ENCODE measurements at regions not wholly inside any gene's neighbourhood (a gene's known extent, or its start where the extent isn't known, plus 50 kb on each side); places are given as distances from the start of the nearest gene placed in this dataset.

DNA sequence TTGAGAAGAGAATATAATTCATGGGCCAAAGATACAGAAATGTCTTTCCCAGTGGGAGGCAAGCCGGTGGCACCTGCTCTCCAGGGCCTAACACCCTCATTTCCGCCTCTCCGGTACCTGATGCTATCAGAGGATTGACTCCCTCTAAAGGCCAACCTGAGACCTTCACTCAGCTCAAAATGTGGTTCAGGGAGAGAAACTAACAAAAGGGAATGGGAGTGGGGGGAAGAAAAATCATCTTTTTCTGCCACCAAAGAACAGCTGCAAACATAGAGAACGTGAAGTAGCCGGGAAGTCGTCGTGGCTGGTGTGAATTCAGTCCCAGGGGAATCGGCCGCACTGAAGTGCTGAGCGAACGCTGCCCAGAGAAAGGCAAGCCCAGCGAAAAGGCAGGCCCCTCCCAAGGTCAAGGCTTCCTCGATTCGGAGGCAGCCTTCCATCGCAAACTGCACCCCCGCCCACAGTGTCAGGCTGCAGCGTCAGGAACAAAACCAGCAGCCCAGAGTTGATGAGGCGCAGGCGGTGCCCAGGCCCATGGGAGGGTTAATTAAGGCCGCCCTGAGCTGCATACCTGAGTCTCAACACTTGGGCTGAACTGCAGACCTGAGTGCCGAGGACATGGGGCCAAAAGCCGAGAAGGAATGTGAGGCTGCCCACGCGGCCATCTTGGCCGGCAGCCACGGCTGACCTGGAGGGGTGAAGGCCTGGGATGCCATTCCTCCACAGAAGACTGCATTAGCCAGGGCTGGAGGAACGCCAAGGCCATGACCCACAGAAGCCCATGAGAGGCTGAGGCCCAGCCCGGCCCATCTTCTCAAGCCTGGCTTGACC, 160.2 kb downstream of the PSMG1 start:
- DNase-seq (ENCODE audit: low spot score), result no peak

DNA sequence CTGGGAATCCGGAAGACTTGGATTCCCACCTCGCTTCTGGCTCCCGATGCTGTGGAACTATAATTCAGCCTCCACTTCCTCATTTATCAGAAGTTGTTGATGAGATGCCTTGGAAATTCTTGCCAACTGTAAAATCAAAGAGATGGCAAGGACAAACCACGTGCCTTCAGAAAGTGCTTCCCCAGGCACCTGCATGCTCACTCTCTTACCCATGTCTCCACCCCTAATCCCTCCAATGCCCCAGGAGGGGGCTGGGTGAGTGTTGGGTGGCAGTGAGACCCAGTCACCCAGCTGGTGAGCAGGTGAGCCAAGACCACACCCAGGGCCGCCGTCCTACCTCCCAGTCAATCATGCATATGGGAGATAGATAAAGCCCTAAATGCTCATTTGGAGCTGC, 160.8 kb downstream of the PSMG1 start:
- DNase-seq (ENCODE audit: low spot score), result no peak

DNA sequence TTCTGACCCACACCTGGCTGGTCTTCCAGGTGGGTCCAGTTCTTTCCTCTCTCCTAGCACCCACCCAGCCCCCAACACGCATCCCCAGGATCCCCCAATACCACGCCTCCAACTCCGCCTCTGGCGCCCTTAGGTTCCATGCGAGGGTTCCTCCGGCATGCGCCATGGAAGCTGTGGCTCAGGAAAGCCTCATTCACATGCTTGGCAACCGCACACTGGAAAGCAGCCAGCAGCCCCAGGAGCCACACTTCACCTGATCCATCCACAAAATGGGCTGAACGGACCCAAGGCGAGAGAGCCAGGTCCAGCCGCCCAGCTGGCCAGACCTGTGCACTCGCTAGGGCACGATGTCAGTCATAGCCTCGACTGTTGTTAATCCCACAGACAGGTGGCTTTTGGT, 161.2 kb downstream of the PSMG1 start:
- DNase-seq (ENCODE audit: low spot score), result no peak

DNA sequence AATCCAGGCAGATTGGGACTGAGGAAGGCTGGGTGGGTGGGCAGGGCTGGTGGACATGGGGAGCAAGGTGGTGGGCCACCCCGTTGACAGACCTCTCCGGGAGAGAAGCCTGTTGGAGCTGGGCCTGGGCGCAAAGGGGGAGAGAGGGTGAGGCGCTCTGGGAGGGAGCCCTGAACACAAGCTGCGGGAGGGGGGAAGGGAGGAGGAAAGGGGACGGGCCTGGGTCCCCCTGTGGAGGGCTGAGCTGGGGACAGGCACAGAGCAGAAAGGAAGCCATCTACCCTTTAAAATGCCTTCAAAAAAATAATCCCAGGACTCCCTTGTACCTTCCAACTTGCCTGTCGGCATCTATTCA, 161.8 kb downstream of the PSMG1 start:
- no peak for DNase-seq (ENCODE audit: low spot score)

DNA sequence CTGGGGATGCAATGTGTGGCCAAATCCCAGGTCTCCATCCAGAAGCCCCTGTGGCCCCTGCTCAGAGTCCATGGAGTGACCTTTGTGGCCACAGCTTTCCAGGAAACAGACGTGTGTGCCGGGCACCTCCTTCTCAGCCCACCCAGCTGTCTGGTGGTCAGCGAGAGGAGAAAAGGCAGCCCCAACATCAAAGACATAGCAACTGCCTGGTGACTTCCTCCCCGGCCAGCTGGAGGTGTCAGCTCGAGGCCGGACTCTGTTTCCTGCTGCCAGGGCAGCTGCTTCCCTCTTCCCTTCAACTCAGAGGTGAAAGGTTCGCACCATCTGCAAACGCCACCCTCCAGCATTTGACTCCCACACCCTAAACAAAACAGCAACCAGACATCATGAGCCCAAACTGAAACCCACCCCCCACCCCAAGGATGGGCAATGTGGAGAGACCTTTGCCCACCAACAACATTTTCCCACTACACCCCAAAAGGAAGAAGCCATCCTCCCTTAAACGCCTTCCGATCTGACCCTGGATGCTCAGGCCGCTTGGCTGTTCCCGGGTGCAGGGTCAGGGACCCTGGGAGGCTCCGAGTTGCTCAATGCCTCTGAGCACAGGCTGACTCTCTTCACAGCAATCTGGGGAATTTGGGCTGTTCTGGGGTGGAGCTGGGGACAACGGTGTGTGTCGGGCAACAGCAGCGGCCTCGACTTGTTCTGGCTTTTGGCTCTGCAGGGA, 162.3 kb downstream of the PSMG1 start:
- no peak for DNase-seq (ENCODE audit: low spot score)

DNA sequence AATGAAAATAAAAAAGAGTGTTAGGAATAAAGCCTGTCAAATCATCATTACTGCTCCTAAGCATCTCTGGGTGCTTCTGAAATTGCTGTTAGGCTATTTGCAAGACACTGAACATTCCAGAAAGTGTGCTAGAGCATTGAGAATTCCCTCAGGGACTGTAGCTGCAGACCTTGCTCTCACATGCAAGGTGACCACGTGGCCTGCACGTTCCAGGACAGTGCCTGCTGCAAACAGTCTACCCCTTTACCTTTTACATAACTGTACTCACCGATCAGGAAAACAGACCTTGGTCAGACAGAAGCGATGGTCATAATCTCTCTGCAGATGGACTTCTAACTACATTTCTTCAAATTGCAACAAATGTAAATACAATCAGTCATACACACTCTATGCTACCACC, 164.5 kb downstream of the PSMG1 start:
- DNase-seq (ENCODE audit: low spot score), result no peak

DNA sequence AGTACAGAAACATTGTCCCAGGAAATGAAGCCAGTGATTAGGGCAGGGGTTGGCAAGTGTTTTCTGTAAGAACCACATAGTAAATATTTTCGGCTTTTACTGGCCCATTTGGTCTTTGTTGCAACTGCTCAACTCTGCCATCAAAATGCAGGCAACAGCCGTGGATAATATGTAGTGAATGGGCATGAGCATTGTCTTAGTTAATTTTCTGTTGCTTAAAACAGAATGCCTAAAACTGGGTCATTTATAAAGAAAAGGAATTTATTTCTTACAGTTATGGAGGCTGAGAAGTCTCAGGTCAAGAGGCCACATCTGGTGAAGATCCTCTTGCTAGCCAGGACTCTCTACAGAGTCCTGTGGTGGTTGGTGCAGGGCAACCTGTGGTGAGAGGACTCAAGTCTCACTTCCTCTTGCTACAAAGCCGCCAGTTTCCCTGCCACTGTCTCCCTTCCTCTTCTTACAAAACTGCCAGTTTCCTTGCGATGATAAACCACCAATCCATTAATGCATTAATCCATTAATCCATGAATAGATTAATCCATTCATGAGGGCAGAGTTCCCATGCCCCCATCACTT, 166.4 kb downstream of the PSMG1 start:
- peak; percentile 54 for DNase-seq (ENCODE audit: low spot score)

DNA sequence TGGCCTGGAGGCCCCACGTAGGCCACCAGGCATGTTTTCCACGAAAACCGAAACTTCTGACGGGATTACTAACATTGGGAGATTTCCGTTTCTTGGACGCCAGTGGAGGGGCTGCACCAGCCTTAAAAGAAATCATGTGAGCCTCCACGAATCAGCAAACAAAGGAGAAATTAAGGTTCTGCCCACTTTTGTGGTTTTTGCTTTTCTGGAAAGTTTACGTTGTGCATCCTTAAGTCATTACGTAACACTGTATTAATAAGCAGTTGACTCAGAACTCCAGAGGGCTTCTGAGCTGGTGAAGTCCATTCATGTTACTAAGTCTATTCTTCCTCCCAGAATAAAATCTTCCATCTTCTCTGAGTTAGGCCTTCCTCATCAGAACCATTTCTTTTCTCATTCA, 168.5 kb downstream of the PSMG1 start:
- no peak for DNase-seq (ENCODE audit: low spot score)

DNA sequence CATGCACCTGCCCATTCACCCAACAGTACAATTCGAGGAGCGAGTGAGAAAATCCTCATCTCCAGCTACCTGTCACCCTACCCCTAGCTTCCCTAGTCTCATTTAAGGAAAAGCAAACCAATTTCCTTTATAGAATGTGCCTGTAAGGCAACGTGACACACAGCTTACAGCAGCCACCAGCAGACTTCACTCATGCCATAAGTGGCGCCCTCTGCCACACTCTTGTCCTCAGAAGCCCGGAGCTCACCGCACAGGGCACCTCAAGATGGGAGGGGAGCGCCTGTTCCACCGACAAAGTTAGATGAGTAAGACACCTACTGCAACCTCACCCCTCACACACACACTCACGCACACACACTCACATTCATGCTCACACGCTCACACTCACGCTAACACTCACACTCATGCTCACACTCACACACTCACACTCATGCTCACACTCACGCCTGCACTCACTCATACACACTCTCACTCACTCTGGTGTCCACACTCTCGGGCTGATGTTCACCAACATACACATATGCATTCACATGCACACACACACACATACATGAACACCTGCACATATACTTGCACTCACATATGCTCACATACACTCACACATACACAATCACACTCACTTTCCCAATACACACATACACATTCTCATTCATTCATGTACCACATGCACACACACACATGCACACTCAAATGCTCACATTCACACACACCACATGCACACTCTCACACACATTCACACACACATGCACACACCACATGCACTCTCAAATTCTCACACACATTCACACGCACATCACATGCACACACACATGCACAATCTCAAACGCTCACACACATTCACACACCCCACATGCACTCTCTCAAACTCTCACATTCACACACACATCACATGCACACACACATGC, 170.7 kb downstream of the PSMG1 start:
- no peak for DNase-seq (ENCODE audit: low spot score)

DNA sequence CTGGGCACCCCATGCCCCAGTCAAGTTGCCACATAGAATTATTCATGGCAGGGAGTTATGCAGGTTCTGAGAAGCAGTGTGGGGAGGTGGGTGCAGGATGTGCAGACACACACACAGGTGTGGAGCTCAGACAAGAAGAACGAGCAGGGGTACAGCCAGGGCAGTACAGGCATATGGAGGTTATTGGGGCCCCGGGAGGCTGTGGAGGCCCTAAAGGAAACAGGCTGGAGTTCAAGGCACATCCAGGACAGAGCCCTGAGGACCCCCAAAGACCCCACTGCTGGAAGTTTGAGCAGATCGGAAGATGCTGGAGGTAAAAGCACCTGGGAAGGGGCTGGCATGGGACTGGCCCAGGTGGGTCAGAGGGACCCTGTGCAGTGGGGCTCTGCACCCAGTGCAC, 171.3 kb downstream of the PSMG1 start:
- DNase-seq (ENCODE audit: low spot score), result no peak

DNA sequence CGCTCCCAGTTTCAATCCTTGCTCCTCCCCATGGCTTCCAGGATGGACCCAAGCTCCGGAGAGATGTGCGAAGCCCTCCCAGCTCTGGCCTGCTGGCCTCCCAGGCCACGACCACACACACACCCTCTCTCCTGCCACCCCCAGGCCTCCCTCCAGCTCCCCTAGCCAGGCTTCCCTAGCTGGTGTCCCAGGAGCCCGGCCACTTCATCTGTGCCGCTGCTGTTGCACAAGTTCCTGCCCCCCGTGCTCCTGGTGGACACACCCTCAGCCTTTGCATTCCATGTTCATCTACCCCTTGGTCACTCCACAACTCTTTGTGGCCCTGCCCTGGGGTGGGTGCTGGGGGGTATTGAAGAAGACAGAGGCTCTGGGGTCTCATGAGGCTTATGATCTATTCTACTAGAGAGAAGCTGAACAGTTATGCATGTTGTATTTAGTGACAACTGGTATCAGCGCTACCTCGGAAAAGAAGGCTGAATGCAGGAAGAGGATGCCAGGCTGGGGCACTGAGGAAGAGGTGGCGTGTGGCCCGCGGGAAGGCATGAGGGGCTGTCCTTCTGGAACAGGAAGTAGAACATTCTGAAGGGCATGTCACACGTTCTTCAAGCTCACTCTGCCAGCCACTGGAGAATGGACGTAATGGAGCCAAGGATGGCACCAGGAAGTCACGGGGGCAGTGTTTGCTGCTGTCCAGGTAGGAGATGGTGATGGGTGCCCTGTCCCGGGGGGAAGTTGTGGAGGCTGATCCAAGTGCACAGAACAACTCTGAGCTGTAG, 172.4 kb downstream of the PSMG1 start:
- DNase-seq (ENCODE audit: low spot score), result no peak

DNA sequence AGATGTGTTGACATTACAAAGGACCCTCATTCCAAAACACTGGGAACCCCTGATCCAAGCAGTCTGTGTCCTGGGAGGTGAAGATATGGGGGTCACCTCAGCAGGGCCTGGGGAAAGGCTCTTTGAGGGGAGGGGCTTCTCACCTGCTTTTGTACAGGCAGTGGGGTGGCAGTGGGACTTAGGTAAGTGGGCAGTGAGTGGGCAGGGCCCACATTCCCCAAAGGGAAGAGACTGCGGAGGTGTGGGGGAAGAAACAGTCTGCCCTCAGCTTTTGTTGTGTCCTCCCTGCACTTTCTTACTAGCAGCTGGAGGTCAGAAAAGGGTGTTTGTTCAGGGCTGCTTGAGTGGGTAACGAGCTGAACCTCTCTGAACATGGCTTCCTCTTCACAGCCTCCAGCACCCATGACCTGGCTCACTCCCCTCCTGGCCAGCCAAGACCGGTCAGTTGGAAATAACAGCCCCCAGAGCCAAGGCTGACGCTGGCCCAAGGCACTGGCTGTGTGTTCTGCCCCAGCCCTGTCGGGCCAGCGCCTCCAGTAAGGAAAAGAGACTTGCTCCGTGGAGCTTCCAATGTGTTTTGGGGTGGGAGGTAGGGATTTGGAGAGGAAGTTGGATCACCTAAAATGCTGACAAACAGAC, 173.5 kb downstream of the PSMG1 start:
- peak; percentile 29 for DNase-seq (ENCODE audit: low spot score)

DNA sequence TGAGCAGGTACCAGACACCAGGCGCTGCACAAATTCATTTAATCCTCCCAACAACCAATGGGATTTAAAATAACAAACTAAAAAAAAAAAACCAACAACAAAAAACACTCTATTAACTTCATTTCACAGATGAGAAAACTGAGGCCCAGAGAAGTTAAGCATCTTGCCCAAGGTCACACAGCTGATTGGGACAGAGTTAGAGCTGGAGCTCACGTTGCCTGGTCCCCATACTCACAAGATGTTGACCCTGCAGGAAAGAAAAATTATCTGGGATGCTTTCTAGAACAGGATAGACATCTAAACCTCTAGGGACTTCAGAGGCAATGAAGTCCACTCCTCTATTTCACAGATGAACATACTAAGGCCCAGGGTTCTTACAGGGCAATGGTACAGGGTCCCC, 175.3 kb downstream of the PSMG1 start:
- DNase-seq (ENCODE audit: low spot score), result no peak

DNA sequence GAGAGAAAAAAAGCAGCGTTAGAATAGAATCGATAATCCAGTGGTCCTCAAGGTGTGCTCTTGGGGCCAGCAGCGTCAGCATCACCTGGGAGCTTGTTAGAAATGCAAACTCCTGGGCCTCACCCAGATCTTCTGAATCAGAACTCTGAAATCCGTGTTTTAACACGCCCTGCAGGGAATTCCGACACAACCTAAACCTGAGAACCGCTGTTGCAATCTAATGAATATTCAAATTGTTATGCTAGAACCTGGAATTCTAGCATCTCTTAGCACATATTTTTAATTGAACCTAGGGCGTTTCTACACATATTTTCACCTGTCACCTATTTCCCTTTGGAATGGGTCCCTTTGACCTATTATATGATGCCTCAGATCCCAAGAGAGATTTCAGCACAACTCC, 175.7 kb downstream of the PSMG1 start:
- no peak for DNase-seq (ENCODE audit: low spot score)

DNA sequence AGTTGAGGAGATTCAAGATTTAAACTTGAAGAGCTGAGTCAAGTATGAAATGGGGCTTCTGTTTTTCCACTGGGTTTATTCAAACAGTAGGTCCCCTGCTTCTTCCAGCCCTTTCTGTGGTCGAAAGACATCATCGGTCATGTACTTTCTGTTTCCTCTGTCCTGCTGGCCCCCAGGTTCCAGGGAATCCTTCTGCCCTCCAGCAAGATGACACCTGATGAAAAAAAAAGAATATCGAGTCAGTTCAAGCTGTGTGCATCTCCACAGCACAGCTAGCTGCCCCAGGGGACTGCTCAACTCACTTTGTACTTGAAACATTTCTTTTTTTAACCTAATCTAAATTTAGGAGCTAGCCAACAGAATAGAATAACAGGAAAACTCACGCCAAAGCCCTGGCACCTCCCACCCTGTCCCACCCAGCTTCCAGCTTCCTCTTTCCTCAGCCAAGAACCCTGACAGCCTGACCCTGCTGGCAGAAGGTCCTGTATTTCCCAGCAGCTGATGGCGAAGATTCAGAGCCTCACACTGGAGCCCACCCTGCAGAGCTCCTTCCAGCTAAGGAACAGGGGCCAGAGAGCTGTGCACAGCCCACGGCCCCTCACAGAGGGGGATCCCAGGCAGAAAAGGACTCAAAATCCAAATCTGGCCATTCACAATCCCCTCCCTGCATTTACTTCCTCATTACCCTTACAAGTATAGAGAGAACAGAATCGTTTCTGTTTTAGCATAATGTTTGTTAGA, 176.5 kb downstream of the PSMG1 start:
- DNase-seq (ENCODE audit: low spot score), result peak; percentile 63

DNA sequence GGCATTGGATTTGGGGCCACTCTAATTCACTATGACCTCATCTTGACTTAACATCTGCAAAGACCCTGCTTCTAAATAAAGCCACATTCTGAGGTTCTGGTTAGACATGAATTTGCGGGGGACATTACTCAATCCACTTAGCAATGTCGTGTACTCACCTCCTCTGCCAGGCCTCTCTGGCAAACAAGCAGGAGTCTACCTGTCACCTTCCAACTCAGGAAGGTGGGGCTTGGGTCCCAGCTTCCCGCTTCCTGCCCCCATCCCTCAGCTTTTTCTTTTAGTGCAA, 177.8 kb downstream of the PSMG1 start:
- DNase-seq (ENCODE audit: low spot score), result no peak

DNA sequence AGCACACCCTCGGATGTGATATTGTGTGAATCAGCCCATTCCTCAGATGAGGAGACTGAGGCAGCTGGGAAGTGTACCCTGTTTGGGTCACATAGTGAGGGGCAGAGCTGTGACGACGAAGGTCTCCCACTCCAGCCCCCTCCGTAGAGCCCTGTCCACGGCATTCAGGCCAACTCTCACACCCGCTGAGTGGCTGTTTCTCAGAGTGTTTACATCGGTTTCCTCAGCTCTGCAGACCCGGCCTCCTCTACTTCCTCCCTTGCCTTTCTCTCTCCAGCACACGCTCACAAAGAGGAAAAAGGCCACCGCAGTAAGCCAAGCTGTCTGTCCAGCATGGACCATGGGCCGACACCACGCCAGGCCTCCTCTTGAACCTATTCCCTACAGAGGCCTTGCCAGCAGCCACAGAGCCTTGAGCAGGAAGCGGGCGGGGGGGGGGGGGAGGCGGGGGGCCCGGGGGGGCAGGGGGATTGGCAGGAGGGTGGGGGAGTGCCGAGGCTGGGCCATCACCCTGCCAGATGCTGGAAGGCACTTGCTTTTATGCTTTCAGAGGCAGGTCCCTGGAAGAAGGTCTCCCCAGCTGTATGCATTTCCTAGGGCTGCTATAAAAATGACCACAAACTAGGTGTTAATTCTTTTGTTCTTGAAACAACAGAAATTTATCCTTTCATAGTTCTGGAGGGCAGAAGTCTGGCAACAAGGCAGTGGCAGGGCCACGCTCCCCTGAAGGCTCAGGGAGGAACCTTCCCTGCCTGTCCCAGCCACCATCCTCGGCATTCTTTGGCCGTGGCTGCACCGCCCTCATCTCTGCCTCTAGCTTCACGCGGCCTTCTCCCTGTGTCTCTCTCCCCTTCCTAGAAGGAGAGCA, 178.4 kb downstream of the PSMG1 start:
- DNase-seq (ENCODE audit: low spot score), result peak; percentile 67

DNA sequence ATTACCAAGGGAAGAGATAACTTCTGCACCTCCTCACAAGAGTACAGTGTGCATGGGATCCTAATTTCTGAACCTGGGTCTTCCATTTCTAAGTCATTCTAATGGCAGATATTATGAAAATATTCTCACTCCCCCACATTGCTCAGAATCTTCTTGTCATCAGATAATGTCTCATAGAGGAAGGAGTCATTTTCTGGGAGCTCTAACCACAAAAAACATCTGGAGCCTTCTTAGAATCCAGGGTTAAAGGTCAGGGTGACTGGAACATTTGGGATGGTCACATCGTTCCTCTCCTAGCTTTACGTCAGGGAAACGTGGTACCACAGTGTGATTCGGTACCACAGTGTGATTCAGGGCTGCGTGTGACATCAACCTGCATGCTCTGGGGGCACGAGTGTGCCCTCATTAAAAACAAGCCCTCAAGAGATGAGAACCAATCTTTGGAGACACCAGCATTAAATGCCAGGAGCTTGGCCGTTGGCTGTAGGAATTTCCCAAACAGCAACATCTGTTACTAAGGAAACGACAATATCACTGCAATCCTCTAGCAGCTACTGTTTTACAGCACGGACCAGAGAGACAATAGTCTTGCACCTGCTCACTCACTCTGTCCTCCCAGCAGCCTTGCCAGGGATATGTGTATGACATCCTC, 179.1 kb downstream of the PSMG1 start:
- DNase-seq (ENCODE audit: low spot score), result no peak

DNA sequence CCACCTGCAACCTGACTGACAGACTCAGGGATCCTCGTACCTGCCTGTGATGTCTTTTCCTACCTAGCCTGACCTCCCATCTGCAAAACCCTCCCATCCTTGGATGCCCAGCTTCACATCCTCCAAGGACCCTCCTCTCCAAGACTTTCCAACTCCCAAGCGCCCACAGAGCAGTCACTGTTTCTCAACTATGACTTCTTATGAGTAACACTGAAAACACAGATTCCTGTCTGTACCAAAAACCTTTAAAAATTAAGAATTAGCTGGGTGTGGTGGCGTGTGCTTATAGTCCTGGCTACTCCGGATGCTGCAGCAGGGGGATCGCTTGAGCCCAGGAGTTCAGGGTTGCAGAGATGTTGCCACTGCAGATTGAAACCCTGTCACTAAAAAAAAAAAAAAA, 181.9 kb downstream of the PSMG1 start:
- DNase-seq (ENCODE audit: low spot score), result no peak

All from globus pallidus (tissue), 1 donor.